BLaER1 (cell line): ENCODE measurements at regions not wholly inside any gene's neighbourhood (a gene's known extent, or its start where the extent isn't known, plus 50 kb on each side); places are given as distances from the start of the nearest gene placed in this dataset.

Experiments used
- H3K27ac ChIP-seq: shearing (Covaris generic); formaldehyde crosslinking; 2 replicates; pipeline ENCODE4 v1.8.1; 2022
- H3K27me3 ChIP-seq: shearing (Covaris generic); formaldehyde crosslinking; 2 replicates; pipeline ENCODE4 v1.8.1; 2022
- H3K36me3 ChIP-seq: shearing (Covaris generic); formaldehyde crosslinking; 2 replicates; pipeline ENCODE4 v1.8.1; 2022
- H3K4me1 ChIP-seq: shearing (Covaris generic); formaldehyde crosslinking; 2 replicates; pipeline ENCODE4 v1.8.1; 2022
- H3K4me2 ChIP-seq: shearing (Covaris generic); formaldehyde crosslinking; 2 replicates; pipeline ENCODE4 v1.8.1; 2022
- H3K4me3 ChIP-seq: shearing (Covaris generic); formaldehyde crosslinking; 2 replicates; pipeline ENCODE4 v1.8.1; 2022
- H3K9ac ChIP-seq: shearing (Covaris generic); formaldehyde crosslinking; 2 replicates; pipeline ENCODE4 v1.8.1; 2022
- H3K9me3 ChIP-seq: shearing (Covaris generic); formaldehyde crosslinking; 2 replicates; pipeline ENCODE4 v1.8.1; 2022
- H4K20me1 ChIP-seq: shearing (Covaris generic); formaldehyde crosslinking; 2 replicates; pipeline ENCODE4 v1.8.1; 2022
- Cebpa-rat ChIP-seq: shearing (Covaris generic); IDR thresholded peaks from 2 replicates; pipeline ENCODE4 v1.8.1; 2022

DNA sequence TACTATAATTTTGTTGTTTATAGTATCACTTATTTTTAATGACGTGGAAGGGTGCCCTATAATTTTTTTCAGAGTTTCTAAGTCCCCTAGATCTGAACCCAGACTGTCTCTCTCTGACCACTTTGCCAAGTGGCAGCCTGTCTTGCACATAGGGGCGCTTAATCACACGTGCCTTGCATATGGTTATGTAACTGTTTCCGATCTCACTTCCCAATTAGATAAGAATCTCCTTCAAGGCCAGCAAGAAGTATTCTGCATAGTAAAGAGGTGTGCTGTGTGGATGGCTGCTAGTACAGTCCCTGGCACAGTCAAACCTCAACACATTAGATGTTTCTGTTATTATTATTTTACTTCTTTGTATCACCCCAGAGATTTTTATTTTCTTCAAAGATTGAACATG is 197.8 kb upstream of the SIX2 start:
- no peaks in the 10 kb centered on the region for H3K27me3 ChIP-seq
- H3K27ac ChIP-seq = no peak overlapping the region
- peaks cover 14% of the 10 kb centered on the region for H3K9me3 ChIP-seq
- H4K20me1 ChIP-seq = no peaks in the 10 kb centered on the region
- no peaks in the 10 kb centered on the region for H3K36me3 ChIP-seq
- no peak overlapping the region for H3K9ac ChIP-seq
- no peak overlapping the region for H3K4me2 ChIP-seq
- peaks cover 17% of the 10 kb centered on the region for H3K4me1 ChIP-seq
- no peak overlapping the region for H3K4me3 ChIP-seq
- no peak for TF ChIP-seq Cebpa-rat

GRCh38 chr2:45205985-45206384 is 196.7 kb upstream of the SIX2 start:
- H3K27ac ChIP-seq = no peak overlapping the region
- H3K4me2 ChIP-seq = no peak overlapping the region
- no peaks in the 10 kb centered on the region for H4K20me1 ChIP-seq
- H3K4me3 ChIP-seq = no peak overlapping the region
- peaks cover 21% of the 10 kb centered on the region for H3K9me3 ChIP-seq
- no peaks in the 10 kb centered on the region for H3K27me3 ChIP-seq
- H3K36me3 ChIP-seq = no peaks in the 10 kb centered on the region
- TF ChIP-seq Cebpa-rat = no peak
- peaks cover 6% of the 10 kb centered on the region for H3K4me1 ChIP-seq
- no peak overlapping the region for H3K9ac ChIP-seq

DNA sequence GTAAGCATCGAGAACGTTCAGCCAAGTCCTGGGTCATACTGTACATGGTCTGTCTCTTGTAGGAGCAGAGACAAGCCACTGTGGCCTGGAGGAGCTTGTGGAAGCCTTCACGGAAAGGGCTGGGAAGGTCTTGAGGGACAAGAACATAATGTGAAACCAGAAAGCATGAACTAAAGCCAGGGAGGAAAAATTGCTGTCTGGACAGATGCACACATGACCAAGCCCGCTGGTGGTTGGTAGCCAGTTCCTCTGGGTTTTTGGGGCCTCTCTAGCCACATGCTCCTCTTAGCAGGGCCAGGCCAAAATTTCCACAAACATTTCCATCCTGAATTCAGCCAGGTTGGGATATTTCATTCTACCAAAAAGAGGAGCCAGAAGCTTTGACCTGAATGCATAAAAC is 196.2 kb upstream of the SIX2 start:
- peaks cover 21% of the 10 kb centered on the region for H3K9me3 ChIP-seq
- peaks cover 1% of the 10 kb centered on the region; the same call in 1 of the 2 replicates for H3K4me1 ChIP-seq
- no peak overlapping the region for H3K4me3 ChIP-seq
- no peak overlapping the region for H3K27ac ChIP-seq
- H4K20me1 ChIP-seq = no peaks in the 10 kb centered on the region
- no peaks in the 10 kb centered on the region for H3K27me3 ChIP-seq
- H3K4me2 ChIP-seq = no peak overlapping the region
- H3K36me3 ChIP-seq = no peaks in the 10 kb centered on the region
- no peak overlapping the region for H3K9ac ChIP-seq
- TF ChIP-seq Cebpa-rat = no peak

DNA sequence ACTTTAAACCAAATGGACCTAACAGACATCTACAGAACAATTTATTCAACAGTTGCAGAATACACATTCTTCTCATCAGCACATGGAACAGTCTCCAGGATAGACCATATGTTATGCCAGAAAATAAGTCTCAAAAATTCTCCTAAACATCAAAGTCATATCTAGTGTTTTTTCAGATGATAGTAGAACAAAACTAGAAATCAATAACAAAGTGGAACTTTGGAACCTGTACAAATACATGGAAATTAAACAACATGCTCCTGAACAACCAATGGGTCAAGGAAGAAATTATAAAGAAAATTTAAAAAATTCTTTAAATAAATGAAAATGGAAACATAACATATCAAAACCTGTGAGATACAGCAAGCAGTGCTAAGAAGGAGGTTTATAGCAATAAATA is 194.1 kb upstream of the SIX2 start:
- no peaks in the 10 kb centered on the region for H3K36me3 ChIP-seq
- no peak overlapping the region for H3K9ac ChIP-seq
- peaks cover 26% of the 10 kb centered on the region for H3K9me3 ChIP-seq
- H4K20me1 ChIP-seq = no peaks in the 10 kb centered on the region
- no peak for TF ChIP-seq Cebpa-rat
- H3K4me3 ChIP-seq = no peak overlapping the region
- no peaks in the 10 kb centered on the region for H3K27me3 ChIP-seq
- H3K27ac ChIP-seq = no peak overlapping the region
- no peak overlapping the region for H3K4me2 ChIP-seq
- no peaks in the 10 kb centered on the region for H3K4me1 ChIP-seq

DNA sequence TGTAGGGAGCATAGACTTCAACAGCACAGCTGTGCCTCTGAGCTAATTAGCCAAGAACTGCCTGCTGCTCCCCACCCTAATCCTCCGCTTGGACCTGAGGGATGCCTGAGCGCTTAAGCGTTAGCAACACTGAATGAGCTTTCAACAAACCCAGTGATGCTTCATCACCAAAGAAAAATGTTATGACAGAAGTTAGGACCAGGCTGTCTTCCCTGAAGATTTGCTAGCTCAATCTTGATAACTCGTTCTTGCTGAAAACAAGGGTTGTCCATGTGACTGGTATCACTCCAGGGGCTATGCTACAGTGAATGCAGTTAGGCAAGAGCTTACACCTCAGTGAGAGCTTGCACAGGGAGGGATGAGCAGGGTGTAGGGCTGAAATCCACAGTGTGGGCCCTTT is 190.7 kb upstream of the SIX2 start:
- Histone ChIP-seq H3K9me3 (peaks cover 26% of the 10 kb centered on the region), H3K4me2 (no peak overlapping the region), H3K4me3 (no peak overlapping the region), H4K20me1 (no peaks in the 10 kb centered on the region), H3K4me1 (no peaks in the 10 kb centered on the region), H3K9ac (no peak overlapping the region), H3K27me3 (no peaks in the 10 kb centered on the region), H3K36me3 (no peaks in the 10 kb centered on the region), H3K27ac (no peak overlapping the region)
- TF ChIP-seq Cebpa-rat = no peak

- no peak overlapping the region for H3K4me2 ChIP-seq
- H3K4me3 ChIP-seq = no peak overlapping the region
- H3K27ac ChIP-seq = no peak overlapping the region
- no peaks in the 10 kb centered on the region for H4K20me1 ChIP-seq
- peaks cover 7% of the 10 kb centered on the region; the same call in 1 of the 2 replicates for H3K4me1 ChIP-seq
- TF ChIP-seq Cebpa-rat = no peak
- peaks cover 36% of the 10 kb centered on the region for H3K9me3 ChIP-seq
- H3K27me3 ChIP-seq = no peaks in the 10 kb centered on the region
- peaks cover under 1% of the 10 kb centered on the region; the same call in 1 of the 2 replicates for H3K36me3 ChIP-seq
- no peak overlapping the region for H3K9ac ChIP-seq
Measured at GRCh38 chr2:45195916-45196315, 186.7 kb upstream of the SIX2 start.

GRCh38 chr2:45194596-45194995 is 185.3 kb upstream of the SIX2 start:
- peaks cover 7% of the 10 kb centered on the region; the same call in 1 of the 2 replicates for H3K4me1 ChIP-seq
- no peak overlapping the region for H3K9ac ChIP-seq
- H3K4me3 ChIP-seq = no peak overlapping the region
- TF ChIP-seq Cebpa-rat = no peak
- no peaks in the 10 kb centered on the region for H3K27me3 ChIP-seq
- peaks cover 35% of the 10 kb centered on the region for H3K9me3 ChIP-seq
- peaks cover 12% of the 10 kb centered on the region; the same call in 1 of the 2 replicates for H3K36me3 ChIP-seq
- H3K27ac ChIP-seq = no peak overlapping the region
- no peak overlapping the region for H3K4me2 ChIP-seq
- H4K20me1 ChIP-seq = no peaks in the 10 kb centered on the region

DNA sequence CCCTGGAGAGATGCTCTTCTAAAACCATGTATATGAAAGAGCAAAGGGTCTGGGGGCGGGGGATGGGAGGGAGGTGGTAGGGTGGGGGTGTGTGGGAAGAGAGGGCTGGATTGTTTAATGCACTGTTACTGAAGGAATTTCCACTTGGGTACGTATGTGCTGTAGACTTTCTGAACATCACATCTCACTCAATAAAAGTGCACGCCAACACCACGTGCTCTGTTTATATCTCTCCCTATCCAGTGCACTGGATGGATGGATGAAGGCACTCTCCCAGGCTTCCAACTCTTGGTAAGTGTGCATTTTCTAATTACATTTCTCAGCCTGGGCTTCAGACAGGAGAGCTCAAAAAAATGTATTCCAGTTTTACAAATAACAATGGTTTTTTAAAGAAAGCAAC is 184.3 kb upstream of the SIX2 start:
- H4K20me1 ChIP-seq = no peaks in the 10 kb centered on the region
- peaks cover 37% of the 10 kb centered on the region for H3K9me3 ChIP-seq
- peaks cover 7% of the 10 kb centered on the region; the same call in 1 of the 2 replicates for H3K4me1 ChIP-seq
- H3K4me3 ChIP-seq = no peak overlapping the region
- H3K36me3 ChIP-seq = peaks cover 12% of the 10 kb centered on the region; the same call in 1 of the 2 replicates
- no peak overlapping the region for H3K27ac ChIP-seq
- no peak for TF ChIP-seq Cebpa-rat
- no peaks in the 10 kb centered on the region for H3K27me3 ChIP-seq
- 0 out of 2 replicates have a peak overlapping the region, but pooled peaks have one; percentile 2 for H3K4me2 ChIP-seq
- H3K9ac ChIP-seq = no peak overlapping the region

DNA sequence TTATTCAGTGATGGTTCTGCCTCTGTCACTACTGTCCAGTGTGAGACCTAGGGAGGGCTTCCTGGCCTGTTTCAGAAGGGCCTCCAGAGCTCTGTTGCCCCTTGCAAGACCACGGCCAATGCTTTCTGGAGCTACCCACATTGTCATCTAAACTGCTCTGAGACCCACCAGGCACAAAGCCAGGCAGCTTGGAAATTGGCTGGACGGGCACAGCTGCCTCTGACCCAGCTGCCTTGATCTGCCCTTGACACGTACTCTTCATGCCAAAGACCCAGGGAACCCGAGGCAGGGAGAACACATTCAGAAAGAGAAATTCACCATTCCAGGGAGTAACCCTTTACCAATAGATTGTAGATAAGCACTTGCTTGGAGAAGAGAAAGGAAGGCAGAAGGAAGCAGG is 183.7 kb upstream of the SIX2 start:
- no peaks in the 10 kb centered on the region for H3K27me3 ChIP-seq
- H3K4me1 ChIP-seq = peaks cover 7% of the 10 kb centered on the region; the same call in 1 of the 2 replicates
- H3K9me3 ChIP-seq = peaks cover 37% of the 10 kb centered on the region
- no peaks in the 10 kb centered on the region for H4K20me1 ChIP-seq
- no peak overlapping the region for H3K4me2 ChIP-seq
- no peak overlapping the region for H3K9ac ChIP-seq
- TF ChIP-seq Cebpa-rat = no peak
- no peak overlapping the region for H3K4me3 ChIP-seq
- no peak overlapping the region for H3K27ac ChIP-seq
- H3K36me3 ChIP-seq = peaks cover 12% of the 10 kb centered on the region; the same call in 1 of the 2 replicates

GRCh38 chr2:45192481-45192880 is 183.2 kb upstream of the SIX2 start:
- TF ChIP-seq Cebpa-rat = no peak

GRCh38 chr2:45191976-45192375 is 182.7 kb upstream of the SIX2 start:
- no peak overlapping the region for H3K9ac ChIP-seq
- H3K4me3 ChIP-seq = no peak overlapping the region
- no peak for TF ChIP-seq Cebpa-rat
- H3K9me3 ChIP-seq = peaks cover 37% of the 10 kb centered on the region
- no peak overlapping the region for H3K27ac ChIP-seq
- no peak overlapping the region for H3K4me2 ChIP-seq
- H3K27me3 ChIP-seq = no peaks in the 10 kb centered on the region
- no peaks in the 10 kb centered on the region for H4K20me1 ChIP-seq
- H3K4me1 ChIP-seq = peaks cover 7% of the 10 kb centered on the region; the same call in 1 of the 2 replicates
- H3K36me3 ChIP-seq = peaks cover 12% of the 10 kb centered on the region; the same call in 1 of the 2 replicates

More at GRCh38 chr2:45192481-45192880, 183.2 kb upstream of the SIX2 start:
- H3K36me3 ChIP-seq = peaks cover 12% of the 10 kb centered on the region; the same call in 1 of the 2 replicates
- H3K9me3 ChIP-seq = peaks cover 37% of the 10 kb centered on the region
- H3K27ac ChIP-seq = no peak overlapping the region
- H3K9ac ChIP-seq = no peak overlapping the region
- peaks cover 7% of the 10 kb centered on the region; the same call in 1 of the 2 replicates for H3K4me1 ChIP-seq
- H4K20me1 ChIP-seq = no peaks in the 10 kb centered on the region
- no peak overlapping the region for H3K4me2 ChIP-seq
- H3K27me3 ChIP-seq = no peaks in the 10 kb centered on the region
- no peak overlapping the region for H3K4me3 ChIP-seq
